ENCODE measurements at regions not wholly inside any gene's neighbourhood (a gene's known extent, or its start where the extent isn't known, plus 50 kb on each side); places are given as distances from the start of the nearest gene placed in this dataset.
"Not testable (repeated sequence)": the region's sequence is repeated elsewhere in the genome, so short reads cannot be mapped to it uniquely, and the experiment has no call there.

DNA sequence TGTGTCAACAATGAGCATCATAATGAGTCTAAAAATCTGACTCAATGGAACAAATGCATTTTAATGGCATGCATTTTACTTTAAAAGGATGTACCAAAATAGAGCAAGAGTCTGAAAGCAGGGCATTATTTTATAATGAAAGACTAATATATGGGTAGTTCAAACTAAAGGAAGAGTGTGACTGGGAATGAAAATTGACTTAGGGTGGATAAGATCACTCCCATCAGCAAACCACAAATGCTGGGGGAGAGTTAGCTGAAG lies 114.7 kb downstream of the SOX4 start:
- DNase-seq (ENCODE audit: low read depth): no peak

- DNase-seq (ENCODE audit: low read depth): no peak
These were observed 116.7 kb downstream of the SOX4 start for GRCh38 chr6:21710216-21710615.

GRCh38 chr6:21710908-21711627 lies 117.5 kb downstream of the SOX4 start:
- no peak for DNase-seq (ENCODE audit: low read depth)

- no peak for DNase-seq (ENCODE audit: low read depth)
These were observed 118.7 kb downstream of the SOX4 start for GRCh38 chr6:21712213-21712612.

- no peak for DNase-seq (ENCODE audit: low read depth)
These were observed 119.9 kb downstream of the SOX4 start for GRCh38 chr6:21713481-21713880.

GRCh38 chr6:21715180-21715579 lies 121.6 kb downstream of the SOX4 start:
- DNase-seq (ENCODE audit: low read depth): no peak

- no peak for DNase-seq (ENCODE audit: low read depth)
These were observed 129.0 kb downstream of the SOX4 start for GRCh38 chr6:21722510-21722909.

DNA sequence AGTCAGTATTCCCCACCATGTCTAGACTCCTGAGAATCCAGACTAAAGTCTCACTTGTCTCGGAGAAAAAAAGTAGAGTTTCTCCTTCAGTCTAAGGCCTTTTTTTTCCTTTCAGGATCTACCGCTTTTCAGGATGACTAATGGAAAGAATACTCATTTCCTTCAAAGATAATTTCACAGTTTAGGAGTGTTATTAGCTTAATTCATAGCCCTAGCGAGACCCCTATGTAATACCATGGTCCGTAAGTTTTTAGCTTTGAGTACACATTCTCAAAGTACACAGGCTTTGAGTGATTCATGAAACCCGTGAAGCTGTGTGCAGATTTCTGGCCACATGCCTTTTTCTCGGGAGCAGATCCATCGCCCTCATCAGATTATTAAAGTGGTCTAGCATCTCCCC lies 133.1 kb downstream of the SOX4 start:
- no peak for DNase-seq (ENCODE audit: low read depth)

- DNase-seq (ENCODE audit: low read depth): no peak
These were observed 134.6 kb downstream of the SOX4 start for GRCh38 chr6:21728141-21728540.

DNA sequence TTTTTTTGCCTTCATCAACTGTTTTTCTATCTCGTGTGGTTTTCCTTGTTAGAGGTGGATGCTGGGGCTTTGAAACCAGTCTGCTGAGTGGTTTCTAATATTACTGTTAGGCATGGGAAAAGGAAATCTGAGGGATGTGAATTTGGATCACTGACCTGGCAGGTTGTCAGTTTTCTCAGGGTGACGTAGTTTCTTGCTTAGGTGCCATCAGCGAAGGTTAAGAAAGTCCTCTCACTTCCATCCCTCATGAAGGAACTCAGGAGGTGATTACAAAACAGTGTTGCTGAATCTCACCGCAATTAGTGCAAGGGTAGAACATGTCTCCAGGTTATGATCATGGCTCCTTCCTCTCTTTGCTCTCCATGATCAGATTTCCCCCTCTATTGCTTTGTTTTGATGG lies 135.9 kb downstream of the SOX4 start:
- no peak for DNase-seq (ENCODE audit: low read depth)

GRCh38 chr6:21730533-21730932 lies 137.0 kb downstream of the SOX4 start:
- no peak for DNase-seq (ENCODE audit: low read depth)

DNA sequence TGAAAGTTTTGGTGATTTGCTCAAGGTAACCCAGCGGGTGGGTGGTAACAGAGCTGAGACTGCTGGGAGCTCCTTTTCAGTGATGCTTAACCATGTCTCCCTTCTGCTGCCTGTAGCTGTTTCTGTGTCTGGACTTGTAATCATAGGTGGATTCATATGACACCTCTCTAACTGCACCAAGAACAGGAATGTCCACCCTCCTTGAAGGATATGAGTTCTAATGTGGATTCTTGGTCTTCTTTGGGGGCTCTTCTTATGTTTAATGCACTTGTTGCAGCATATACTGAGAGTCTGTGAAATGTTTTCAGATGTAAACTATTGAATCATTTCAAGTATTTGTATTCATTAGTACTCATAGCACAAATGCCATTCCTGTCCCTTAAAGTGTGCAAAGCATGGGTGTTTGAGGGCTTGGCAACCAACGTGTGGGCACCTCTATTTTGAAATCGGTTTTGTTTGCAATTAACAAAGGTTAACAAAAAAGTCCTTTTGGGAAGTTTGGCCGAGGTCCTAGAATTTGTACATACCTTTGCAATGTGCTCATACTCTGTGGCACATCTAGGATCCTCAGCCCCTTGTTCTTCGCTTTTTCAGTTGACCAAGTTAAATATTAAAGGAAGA lies 138.0 kb downstream of the SOX4 start:
- DNase-seq (ENCODE audit: low read depth): peak; percentile 65

DNA sequence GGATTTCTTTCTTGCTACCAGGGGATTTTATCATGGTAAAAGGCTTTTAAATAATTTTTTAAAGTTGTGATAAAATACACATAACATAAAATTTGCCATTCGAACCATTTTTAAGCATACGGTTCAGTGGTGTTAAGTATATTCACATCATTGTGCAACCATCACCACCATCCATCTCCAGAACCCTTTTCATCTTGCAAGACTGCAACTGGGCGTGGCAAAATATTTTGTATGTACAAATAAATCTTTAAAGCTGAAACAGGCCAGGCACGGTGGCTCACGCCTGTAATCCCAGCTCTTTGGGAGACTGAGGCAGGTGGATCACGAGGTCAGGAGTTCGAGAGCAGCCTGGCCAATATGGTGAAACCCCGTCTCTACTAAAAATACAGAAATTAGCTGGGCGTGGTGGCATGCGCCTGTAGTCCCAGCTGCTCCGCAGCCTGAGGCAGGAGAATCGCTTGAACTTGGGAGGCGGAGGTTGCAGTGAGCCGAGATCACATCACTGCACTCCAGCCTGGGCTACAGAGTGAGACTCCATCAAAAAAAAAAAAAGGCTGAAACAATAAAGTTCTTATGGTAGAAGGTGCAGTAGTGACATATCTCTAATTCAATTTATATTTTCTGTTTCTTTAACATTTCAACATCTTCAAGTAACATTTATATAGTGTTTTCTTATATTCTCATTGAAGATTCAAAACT lies 138.6 kb downstream of the SOX4 start:
- DNase-seq (ENCODE audit: low read depth): not testable (repeated sequence)

- DNase-seq (ENCODE audit: low read depth): no peak
These were observed 139.2 kb downstream of the SOX4 start for GRCh38 chr6:21732731-21733130.

DNA sequence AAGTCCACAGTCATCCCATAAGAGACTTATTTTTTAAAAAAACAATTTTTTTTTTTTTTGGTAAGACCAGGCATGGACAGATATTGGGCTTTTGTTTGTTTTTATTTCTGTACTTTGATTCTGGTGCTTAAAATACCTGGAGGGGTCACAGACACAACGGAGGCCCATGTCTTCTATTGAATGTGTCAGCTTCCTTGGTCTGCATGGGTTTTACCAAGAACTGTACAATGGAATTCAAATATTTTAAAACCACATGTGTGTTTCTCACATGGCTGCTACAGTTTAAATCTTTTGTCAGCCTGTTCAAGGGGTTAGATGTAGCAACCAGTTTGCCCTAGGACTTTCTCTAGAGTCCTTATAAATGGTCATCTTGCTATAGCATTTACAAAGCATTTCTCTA lies 139.8 kb downstream of the SOX4 start:
- no peak for DNase-seq (ENCODE audit: low read depth)

- no peak for DNase-seq (ENCODE audit: low read depth)
These were observed 140.7 kb downstream of the SOX4 start for GRCh38 chr6:21734204-21734603.

DNA sequence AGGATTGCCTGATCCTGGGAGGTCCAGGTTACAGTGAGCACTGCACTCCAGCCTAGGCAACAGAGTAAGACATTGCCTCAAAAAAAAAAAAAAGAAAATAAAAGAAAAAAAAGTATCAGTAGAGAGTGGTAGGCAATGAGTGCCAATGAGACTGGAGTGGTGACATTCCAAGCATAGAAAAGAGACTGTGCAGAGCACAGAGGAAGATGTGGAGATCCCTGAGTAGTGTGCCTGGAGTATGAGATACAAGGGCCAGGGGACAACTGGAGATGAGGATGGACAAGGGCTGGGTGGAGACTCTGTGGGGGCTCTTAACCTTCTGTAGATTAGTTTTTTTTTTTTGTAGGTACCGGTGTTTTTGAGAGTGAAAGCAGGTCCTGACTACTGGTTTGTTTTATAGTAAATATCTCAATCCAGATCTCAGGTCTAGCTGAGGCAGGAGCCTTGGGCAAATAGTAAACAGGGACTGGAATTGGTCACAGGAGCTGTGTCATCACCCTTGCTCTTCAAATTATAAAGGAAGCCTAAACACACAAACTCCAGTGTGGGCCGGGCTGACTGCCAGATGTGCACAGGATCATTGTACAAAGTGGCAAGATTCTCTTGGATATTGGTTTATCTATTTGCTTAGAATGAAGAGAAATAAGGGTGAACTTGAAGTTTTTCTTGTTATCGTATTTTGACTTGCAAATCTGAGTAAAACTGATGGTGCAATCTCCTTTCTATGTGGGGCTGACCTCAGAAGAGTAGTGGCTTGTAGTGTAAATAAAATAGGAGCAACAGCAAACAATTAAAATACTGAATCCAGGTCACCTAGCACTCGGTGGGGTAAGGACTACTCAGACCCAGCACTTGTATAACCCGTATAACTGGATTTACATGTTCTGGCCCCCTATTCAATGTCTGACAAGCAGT lies 144.9 kb downstream of the SOX4 start:
- no peak for DNase-seq (ENCODE audit: low read depth)

DNA sequence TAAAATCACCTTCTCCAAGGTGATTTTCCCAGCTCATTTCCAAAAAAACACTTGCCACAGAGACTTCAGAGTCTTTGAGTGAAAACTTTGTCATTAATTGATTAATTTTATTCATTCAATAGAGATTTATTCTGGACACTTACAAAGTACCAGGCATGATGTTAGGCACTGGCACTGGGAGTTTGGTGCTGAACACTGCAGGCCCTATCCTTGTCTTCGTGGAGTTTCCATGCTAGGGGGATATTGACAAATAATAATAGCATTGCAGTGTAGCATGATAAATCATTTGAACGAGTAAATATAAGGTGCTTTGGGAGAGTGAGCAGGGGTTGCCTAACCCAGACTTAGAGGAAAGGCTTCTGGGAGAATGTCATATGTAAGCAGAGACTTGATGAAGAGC lies 145.7 kb downstream of the SOX4 start:
- DNase-seq (ENCODE audit: low read depth): no peak

DNA sequence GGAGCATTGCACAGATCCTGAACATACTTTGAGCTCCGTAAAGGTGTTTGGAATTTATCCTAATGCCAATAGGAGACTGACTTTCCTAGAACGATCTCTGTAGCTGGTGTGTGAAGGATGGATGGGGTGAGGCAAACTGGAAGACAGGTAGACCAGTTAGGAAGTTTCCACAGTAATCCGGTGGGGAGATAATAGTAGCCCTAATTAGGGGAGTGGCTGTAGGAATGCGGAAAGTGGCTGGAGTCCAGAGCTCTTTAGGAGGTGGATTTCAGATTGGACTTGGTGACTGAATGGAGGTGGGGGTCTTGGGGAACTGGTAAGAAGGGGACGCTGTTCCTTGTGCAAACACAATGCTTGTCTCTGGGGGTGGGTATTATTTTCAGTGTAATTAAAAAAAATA lies 146.3 kb downstream of the SOX4 start:
- DNase-seq (ENCODE audit: low read depth): no peak

DNA sequence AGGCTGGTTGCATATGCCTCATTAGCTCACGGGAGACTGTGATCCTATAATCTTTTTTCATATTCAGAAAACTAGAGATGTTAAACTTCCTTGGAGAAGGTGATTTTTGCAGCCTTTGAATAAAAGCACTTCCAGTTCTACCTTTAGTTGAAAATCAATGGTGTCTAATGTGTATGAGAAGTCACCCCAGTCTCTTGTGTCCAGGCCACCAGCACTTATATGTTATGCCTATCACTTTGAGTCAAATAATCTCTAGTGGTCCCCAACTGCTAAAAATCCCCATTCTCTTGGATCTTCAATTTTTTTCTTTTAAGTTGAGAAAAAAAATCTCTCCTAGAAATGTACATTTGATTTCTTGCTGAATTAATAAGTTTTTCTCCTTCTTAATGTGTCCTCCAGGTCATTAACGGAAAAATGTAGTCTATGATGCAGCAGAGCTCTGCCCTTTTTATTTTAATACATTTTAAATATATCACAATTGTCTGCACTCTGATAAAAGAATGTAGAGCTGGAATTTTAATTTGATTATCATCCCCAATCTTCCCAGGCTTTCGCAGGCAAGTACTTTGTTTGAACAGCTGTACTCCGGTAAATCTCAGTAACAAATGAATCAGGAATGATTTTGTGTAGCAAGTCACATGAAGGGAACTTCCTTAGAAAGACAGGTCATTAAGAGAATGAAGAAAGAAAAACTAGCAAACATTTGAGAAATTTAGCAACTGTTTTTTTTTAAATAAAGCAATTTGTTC lies 147.0 kb downstream of the SOX4 start:
- peak; percentile 17 for DNase-seq (ENCODE audit: low read depth)

Measured in HT1080 (cell line).